ENCODE measurements at regions not wholly inside any gene's neighbourhood (a gene's known extent, or its start where the extent isn't known, plus 50 kb on each side); places are given as distances from the start of the nearest gene placed in this dataset.
"Not testable (repeated sequence)": the region's sequence is repeated elsewhere in the genome, so short reads cannot be mapped to it uniquely, and the experiment has no call there.

DNA sequence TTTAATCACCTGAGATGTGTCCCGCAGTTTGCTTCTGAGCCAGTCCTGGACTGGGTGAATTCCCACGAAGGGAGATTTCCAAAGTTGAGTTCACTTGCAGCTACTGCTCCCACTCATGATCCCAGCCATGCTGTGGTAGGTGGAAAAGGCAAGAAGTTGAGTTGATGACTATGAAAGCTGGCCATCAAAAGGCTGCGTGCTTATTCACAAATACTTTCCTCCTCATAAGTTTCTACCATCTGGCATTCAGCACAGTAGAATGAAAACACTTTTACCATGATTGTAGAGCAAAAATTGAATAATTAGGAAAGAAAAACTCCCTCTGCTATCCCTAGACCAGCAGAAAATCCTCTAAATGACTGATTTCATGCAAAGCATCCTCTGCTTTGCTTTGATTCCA, 281.8 kb downstream of the INHBA start:
- Mint-ChIP-seq H3K36me3 (no peaks in the 10 kb centered on the region), H3K27me3 (no peaks in the 10 kb centered on the region), H3K9me3 (no peaks in the 10 kb centered on the region)

DNA sequence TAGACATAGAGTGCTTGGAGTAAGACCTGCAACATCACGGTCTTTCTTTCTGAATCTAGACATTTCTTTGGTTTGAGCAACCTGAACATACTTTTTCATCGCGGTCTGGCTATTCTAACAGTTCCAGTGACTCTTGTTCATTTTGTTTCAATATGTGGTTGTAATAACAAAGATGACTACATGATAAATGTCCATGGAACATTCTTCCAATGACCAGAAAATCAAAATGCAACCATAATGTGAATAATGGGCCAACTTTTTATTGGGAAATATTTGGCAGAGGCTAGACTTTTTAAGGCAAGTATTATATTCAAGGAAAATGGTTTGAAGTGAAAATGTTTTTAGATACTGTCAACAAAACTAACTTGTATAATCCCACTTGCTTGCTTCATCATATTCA, 282.5 kb downstream of the INHBA start:
- no peaks in the 10 kb centered on the region for H3K9me3 Mint-ChIP-seq
- H3K36me3 Mint-ChIP-seq = no peaks in the 10 kb centered on the region
- H3K4me1 Mint-ChIP-seq = peaks cover 0 to 1% (median 0%) of the 10 kb centered on the region in 3 donors
- no peak overlapping the region for H3K4me3 Mint-ChIP-seq
- H3K27me3 Mint-ChIP-seq = no peaks in the 10 kb centered on the region
- no peak overlapping the region for H3K27ac Mint-ChIP-seq

More for the DNA sequence above, 281.8 kb downstream of the INHBA start:
- H3K4me3 Mint-ChIP-seq = no peak overlapping the region
- H3K27ac Mint-ChIP-seq = no peak overlapping the region
- peaks cover 0 to 1% (median 0%) of the 10 kb centered on the region in 3 donors for H3K4me1 Mint-ChIP-seq

DNA sequence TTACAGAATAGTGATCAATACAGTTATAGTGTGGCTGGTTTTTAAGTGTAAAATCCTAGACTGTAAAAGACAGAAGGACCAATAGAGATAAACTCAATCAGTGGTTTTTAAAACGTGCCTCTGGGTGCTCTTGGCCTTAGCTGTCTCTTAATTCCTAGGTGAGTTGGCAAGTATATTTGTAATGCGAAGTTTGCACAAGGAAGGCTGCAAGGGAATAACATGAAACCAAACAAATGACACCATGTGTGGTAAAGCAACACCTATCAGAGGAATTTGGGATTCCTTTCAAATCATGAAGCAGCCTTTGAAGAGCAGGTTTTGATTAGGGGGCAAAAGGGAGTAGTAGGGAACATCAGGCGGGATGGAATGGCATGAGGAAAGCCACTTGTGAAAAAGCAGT, 284.6 kb downstream of the INHBA start:
- H3K27ac Mint-ChIP-seq = no peak overlapping the region
- H3K4me1 Mint-ChIP-seq = peaks cover 0 to 1% (median 0%) of the 10 kb centered on the region in 3 donors
- H3K36me3 Mint-ChIP-seq = no peaks in the 10 kb centered on the region
- no peaks in the 10 kb centered on the region for H3K27me3 Mint-ChIP-seq
- peaks cover 0 to 5% (median 0%) of the 10 kb centered on the region in 3 donors for H3K9me3 Mint-ChIP-seq
- no peak overlapping the region for H3K4me3 Mint-ChIP-seq

DNA sequence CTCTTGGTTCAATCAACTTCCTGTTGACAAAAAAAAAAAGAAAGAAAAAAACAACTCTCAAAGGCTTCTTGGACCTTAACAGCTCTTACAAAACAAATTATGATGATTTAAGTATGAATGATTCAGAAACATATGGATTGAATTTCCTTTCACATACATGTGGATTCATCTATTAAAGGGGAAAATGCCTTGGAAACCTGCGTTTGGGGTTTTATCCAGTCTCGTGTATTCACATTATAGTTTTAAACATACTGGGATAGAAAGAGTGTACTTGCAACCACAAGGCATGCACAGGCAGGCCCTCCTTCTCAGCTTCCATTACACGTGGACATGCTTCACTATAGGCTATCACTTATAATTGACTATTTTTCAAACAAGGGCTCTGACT, 286.7 kb downstream of the INHBA start:
- H3K27ac Mint-ChIP-seq = no peak overlapping the region
- peaks cover 1 to 7% (median 6%) of the 10 kb centered on the region in 3 donors for H3K9me3 Mint-ChIP-seq
- no peaks in the 10 kb centered on the region for H3K36me3 Mint-ChIP-seq
- no peak overlapping the region for H3K4me3 Mint-ChIP-seq
- no peaks in the 10 kb centered on the region for H3K27me3 Mint-ChIP-seq
- peaks cover 0 to 1% (median 0%) of the 10 kb centered on the region in 3 donors for H3K4me1 Mint-ChIP-seq

DNA sequence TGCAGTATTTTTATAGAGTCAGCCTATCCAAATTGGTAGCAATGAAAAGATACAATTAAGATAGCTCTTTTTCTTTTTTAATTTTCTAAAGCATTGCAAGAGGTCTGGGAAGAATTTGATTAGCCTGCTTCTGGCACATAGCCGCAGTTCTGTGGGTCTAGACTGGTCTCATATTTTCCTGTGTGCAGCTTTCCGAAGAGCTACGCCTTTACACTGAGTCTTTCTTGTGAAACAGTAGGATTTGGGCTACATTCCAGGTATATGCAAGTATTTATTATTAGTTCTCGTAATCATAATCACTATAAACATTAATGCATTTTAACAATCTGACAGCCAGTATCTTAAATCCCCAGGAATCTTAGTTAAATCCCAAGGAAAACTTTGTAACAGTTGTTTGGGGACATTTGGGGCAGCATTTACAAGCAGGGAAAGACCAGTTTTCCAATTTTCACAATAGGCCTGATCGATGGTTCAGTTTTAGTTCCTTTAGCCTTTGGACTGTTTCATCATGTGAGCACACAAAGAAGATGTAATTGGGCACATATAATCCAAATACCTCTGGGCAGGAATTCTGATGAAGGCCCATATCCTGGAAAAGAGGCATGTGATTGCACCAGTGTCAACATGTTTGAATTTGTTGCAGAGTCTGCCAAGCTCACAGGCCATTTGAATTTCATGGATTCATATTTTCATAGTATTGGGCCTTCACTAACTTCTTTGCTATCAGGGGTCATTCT, 287.3 kb downstream of the INHBA start:
- peaks cover 0 to 1% (median 0%) of the 10 kb centered on the region in 3 donors for H3K4me1 Mint-ChIP-seq
- H3K27ac Mint-ChIP-seq = no peak overlapping the region
- H3K9me3 Mint-ChIP-seq = peaks cover 1 to 7% (median 6%) of the 10 kb centered on the region in 3 donors
- no peak overlapping the region for H3K4me3 Mint-ChIP-seq
- no peaks in the 10 kb centered on the region for H3K27me3 Mint-ChIP-seq
- H3K36me3 Mint-ChIP-seq = no peaks in the 10 kb centered on the region

DNA sequence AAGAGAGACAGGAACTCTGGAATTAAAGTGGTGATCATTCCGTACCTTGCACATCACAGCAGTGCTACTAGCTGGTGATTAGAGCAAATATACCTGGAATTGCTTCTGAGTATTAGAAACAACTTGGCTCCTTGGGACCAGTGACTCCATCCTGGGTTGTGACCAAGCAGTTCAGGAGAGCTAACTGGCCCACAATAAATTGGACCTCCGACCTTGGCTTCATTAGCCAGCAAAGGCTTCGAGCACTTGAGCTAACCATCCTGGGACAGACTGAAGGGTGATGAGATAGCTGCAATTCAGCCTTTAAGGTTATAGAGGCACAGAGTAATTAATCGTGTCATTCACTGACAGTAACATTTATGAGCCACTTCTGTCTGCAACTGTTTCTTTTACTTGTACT, 287.8 kb downstream of the INHBA start:
- H3K27me3 Mint-ChIP-seq = no peaks in the 10 kb centered on the region
- no peak overlapping the region for H3K4me3 Mint-ChIP-seq
- peaks cover 1 to 7% (median 6%) of the 10 kb centered on the region in 3 donors for H3K9me3 Mint-ChIP-seq
- no peak overlapping the region for H3K27ac Mint-ChIP-seq
- H3K4me1 Mint-ChIP-seq = peaks cover 0 to 1% (median 0%) of the 10 kb centered on the region in 3 donors
- H3K36me3 Mint-ChIP-seq = no peaks in the 10 kb centered on the region

DNA sequence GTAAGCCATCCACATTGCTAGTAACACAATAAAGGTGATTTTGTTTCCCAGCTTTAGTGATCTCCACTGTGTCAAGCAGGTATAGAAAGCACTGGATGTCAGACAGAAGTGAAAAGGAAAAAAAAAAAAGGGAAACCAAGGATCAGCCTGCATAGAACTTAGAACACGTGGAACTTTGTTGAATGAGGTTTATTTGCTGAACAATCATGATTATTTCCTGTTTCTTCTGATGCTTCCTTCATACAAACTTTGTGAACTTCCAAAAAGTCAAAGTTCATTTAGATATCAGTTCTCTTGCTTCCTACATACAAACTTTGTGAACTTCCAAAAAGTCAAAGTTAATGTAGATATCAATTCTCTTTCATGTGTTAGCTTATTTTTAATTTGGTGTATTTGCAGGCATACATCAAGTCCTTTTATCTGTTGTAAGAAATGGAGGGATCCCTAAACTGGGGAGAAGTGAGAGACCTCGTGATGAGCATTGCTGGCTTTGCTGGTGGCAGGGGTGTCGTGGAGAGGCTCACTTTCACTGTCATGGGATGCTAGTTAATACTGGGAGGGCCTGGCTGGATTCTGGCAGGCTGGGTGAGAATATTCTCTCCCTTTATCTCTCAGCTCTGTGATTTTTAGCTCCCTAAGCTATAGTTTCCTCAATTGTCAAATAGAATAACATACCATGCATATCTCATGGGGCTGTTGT, 298.4 kb downstream of the INHBA start:
- Mint-ChIP-seq H3K9me3 (no peaks in the 10 kb centered on the region), H3K4me3 (no peak overlapping the region), H3K4me1 (no peaks in the 10 kb centered on the region), H3K36me3 (no peaks in the 10 kb centered on the region), H3K27ac (no peak overlapping the region), H3K27me3 (no peaks in the 10 kb centered on the region)

DNA sequence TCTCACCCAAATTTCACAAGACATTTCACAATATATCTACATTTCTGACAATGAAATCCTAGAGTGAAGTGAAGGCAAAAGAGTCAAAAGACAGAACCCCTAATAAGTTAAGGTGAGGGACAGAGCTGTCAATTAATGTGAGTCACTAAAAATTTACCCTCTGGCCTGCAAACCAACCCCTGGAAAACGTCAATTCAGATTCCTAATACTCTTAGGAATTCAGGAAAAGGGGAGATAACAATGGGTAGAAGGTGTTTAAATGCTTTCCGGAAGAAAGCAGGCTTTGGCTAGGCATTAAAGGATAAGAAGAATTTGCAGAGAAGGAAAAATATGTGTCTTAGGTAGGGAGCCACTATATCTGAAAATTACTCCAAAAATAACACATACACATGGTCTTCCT, 299.6 kb downstream of the INHBA start:
- Mint-ChIP-seq H3K4me1 (no peaks in the 10 kb centered on the region), H3K4me3 (no peak overlapping the region), H3K27ac (no peak overlapping the region), H3K36me3 (no peaks in the 10 kb centered on the region), H3K9me3 (peaks cover 0 to 2% (median 1%) of the 10 kb centered on the region in 3 donors), H3K27me3 (no peaks in the 10 kb centered on the region)

DNA sequence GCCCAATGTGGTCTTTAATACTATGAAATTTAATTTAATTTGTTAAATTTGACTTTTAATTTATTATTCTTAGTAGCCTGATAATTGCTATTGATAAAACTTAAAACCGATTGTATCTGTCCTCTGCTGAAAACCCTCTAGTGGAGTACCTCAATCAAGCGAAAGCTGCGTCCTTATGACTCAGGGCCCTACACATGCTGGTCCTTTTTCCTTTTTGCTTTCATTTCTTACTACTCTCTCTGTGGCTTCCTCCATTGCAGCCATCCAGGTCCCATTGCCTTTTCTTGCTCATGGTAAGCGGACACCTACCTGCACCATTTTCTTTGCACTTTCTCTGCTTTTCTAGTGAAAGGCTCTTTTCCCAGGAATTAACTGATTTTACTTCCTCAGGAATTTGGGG, 301.1 kb downstream of the INHBA start:
- no peak overlapping the region for H3K27ac Mint-ChIP-seq
- H3K4me1 Mint-ChIP-seq = no peaks in the 10 kb centered on the region
- no peaks in the 10 kb centered on the region for H3K36me3 Mint-ChIP-seq
- H3K27me3 Mint-ChIP-seq = no peaks in the 10 kb centered on the region
- no peak overlapping the region for H3K4me3 Mint-ChIP-seq
- peaks cover 0 to 3% (median 1%) of the 10 kb centered on the region in 3 donors for H3K9me3 Mint-ChIP-seq

DNA sequence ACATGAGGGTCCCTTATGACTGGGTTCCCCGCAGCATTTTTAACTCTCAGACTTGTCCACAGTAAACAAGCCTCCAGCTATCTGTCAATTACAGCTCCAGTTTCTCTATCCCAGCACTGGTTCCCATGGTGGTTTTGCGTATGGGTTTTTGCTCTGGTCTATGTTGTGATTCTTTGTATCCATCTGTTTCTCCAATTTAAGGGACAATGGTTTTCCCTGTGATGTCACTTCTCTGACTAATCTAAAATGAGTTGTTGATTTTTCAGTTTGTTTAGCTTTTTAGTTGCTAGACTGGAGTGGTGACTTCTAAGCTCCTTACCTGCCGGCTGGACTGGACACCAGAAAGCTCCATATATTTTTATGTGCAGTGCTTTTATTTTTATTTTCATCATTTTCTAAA, 303.7 kb downstream of the INHBA start:
- Mint-ChIP-seq H3K27me3 (no peaks in the 10 kb centered on the region), H3K27ac (no peak overlapping the region), H3K4me1 (no peaks in the 10 kb centered on the region), H3K4me3 (no peak overlapping the region), H3K9me3 (peaks cover 0 to 4% (median 3%) of the 10 kb centered on the region in 3 donors), H3K36me3 (no peaks in the 10 kb centered on the region)

DNA sequence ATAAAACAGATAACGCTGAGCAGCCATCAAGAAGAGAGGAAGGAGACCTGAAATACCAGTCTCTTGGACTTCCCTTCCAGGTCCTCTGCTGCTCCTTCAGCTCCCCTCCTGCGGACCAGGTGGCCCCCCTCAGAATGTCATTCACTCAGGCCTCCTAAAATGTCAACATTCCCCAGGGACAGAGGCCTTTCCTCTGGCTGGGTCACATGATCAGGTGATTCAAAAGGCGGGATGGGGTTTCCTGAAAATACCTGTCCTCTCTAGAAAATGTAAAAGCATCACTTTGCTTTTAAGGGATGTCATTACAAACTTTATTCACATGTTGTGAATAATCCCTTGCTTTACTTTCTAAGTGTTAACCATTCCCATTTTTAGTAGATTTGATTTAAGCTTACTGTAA, 311.1 kb downstream of the INHBA start:
- Mint-ChIP-seq H3K36me3 (peaks cover 1% of the 10 kb centered on the region), H3K9me3 (peaks cover 4 to 5% (median 4%) of the 10 kb centered on the region in 3 donors), H3K27me3 (no peaks in the 10 kb centered on the region), H3K4me1 (no peaks in the 10 kb centered on the region), H3K27ac (no peak overlapping the region), H3K4me3 (no peak overlapping the region)

DNA sequence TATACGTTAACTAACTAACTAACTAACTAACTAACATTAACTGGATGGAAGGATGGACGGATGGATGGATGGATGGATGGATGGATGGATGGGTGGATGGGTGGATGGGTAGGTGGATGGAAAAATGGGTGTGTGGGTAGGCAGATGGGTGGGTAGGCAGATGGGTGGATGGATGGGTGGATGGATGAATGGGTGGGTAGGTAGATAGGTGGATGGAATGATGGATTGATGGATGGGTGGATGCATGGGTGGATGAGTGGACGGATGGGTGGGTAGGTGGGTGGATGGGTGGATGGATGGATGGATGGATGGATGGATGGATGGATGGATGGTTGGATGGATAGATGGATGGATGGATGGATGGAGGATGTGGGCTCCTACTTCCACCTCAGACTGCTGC, 314.0 kb downstream of the INHBA start:
- H3K27me3 Mint-ChIP-seq, H3K27ac Mint-ChIP-seq, H3K4me3 Mint-ChIP-seq, H3K36me3 Mint-ChIP-seq, H3K4me1 Mint-ChIP-seq, H3K9me3 Mint-ChIP-seq: not testable (repeated sequence)

DNA sequence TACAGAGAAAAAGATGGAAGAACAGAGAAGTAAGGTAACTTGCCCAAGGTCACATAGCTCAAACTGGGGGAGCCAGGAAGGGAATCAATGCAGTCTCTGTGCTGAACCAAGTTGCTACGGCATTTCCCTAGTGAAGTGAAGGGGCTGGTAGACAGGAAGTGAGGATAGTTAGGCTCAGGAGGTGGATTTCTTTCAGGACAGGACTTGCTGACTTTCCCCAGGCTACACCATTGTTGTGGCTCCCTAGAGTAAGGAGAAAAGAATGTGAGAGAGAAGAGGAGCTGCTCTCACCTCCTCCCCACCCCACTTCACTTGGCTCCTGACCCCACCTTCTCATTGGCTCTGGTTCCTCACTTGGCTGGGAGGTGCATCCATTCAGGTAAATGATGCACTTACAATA, 316.9 kb downstream of the INHBA start:
- Mint-ChIP-seq H3K4me3 (no peak overlapping the region), H3K4me1 (no peaks in the 10 kb centered on the region), H3K36me3 (peaks cover 1% of the 10 kb centered on the region), H3K27ac (no peak overlapping the region), H3K9me3 (peaks cover 0 to 4% (median 4%) of the 10 kb centered on the region in 3 donors), H3K27me3 (no peaks in the 10 kb centered on the region)

DNA sequence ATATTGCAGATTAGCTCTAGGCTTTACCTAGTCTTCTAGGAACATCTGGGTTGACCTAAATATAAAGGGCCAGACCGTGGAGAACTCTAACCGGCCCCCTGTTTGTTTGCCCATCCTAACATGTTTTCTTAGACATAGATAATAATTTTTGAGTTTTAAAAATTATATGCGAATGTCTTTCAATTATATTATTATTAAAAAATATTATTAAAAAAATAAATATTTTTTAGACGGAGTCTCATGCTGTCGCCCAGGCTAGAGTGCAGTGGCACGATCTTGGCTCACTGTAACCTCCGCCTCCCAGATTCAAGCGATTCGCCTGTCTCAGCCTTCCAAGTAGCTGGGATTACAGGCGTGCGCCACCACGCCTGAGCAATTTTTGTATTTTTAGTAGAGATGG, 318.5 kb downstream of the INHBA start:
- no peak overlapping the region for H3K4me3 Mint-ChIP-seq
- peaks cover 1% of the 10 kb centered on the region for H3K36me3 Mint-ChIP-seq
- H3K27me3 Mint-ChIP-seq = no peaks in the 10 kb centered on the region
- H3K27ac Mint-ChIP-seq = no peak overlapping the region
- peaks cover 0 to 4% (median 4%) of the 10 kb centered on the region in 3 donors for H3K9me3 Mint-ChIP-seq
- no peaks in the 10 kb centered on the region for H3K4me1 Mint-ChIP-seq

DNA sequence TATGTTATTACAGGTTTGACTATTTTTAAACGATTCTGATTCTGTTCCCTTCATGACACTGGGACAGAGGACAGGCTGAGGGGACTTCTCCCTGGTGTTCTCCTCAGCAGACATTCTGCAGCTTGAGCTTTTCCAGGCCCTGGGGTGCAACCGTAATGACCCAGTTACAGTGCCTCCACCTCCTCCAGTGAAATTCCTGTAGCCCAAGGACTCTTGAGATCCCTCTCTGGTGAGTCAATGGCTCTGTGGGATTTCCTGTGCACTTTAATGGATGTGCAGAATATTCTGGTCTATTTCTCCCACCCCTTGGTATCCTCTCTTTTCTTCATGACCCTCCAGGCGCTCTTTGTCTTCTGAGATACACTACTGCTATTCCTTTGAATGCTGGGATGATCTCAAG, 319.3 kb downstream of the INHBA start:
- no peaks in the 10 kb centered on the region for H3K4me1 Mint-ChIP-seq
- no peak overlapping the region for H3K27ac Mint-ChIP-seq
- no peaks in the 10 kb centered on the region for H3K27me3 Mint-ChIP-seq
- H3K36me3 Mint-ChIP-seq = peaks cover 1% of the 10 kb centered on the region
- H3K4me3 Mint-ChIP-seq = no peak overlapping the region
- peaks cover 0 to 4% (median 4%) of the 10 kb centered on the region in 3 donors for H3K9me3 Mint-ChIP-seq

DNA sequence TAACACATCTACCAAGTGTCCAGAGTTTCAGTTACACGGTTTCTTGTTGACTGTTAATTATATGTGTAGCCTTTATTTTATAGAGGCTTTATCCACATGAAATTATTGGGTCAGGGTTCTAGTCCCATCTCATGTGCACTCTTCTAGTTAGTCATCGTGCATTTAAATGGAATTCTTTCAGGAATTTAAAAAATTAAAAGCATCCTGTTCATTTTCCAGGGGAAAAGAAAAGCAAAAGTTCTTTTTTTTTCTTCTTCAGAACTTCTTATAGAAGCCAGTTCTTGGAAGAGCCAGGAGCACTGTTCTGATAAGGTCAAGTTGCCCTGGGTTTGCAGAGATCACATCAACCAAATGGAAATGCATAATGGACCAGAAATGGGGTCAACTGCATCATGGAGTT, 324.7 kb downstream of the INHBA start:
- no peak overlapping the region for H3K4me3 Mint-ChIP-seq
- H3K9me3 Mint-ChIP-seq = no peaks in the 10 kb centered on the region
- no peaks in the 10 kb centered on the region for H3K4me1 Mint-ChIP-seq
- H3K36me3 Mint-ChIP-seq = no peaks in the 10 kb centered on the region
- H3K27me3 Mint-ChIP-seq = no peaks in the 10 kb centered on the region
- H3K27ac Mint-ChIP-seq = no peak overlapping the region

All from IgD-negative memory B cell (primary cell).